Caco-2 (cell line): ENCODE measurements at regions not wholly inside any gene's neighbourhood (a gene's known extent, or its start where the extent isn't known, plus 50 kb on each side); places are given as distances from the start of the nearest gene placed in this dataset.

Experiments used
- BruUV-seq: library from RNA; stranded (reverse); fragments of 400-500 nt; replicated peaks from 2 replicates; lab custom pipeline; 2021; lab: Mats Ljungman, UMichigan
- CTCF ChIA-PET: fragments of 300-600 bp; sonication (Branson Sonifier 250); formaldehyde crosslinking; loops from one replicate; lab custom pipeline; 2022; ENCODE audit warnings: antibody characterized with exemption; lab: Charles Lee
- POLR2A ChIA-PET: fragments of 300-600 bp; sonication (Branson Sonifier 250); formaldehyde crosslinking; loops from one replicate; lab custom pipeline; 2022; ENCODE audit warnings: antibody characterized with exemption; lab: Charles Lee
- DNase-seq, 2 experiments: peaks; one replicate each; pipeline versions ENCODE4 v3.0.0 to v3.0.0-alpha.2; 2020 to 2022
- H3K27me3 ChIP-seq: replicated peaks from 2 replicates; pipeline ENCODE4 v1.6.0; 2011; ENCODE audit warnings: low read length; ENCODE audit not compliant: control insufficient read depth, insufficient read depth
- H3K36me3 ChIP-seq: 2 replicates; pipeline ENCODE4 v1.5.1; 2011; ENCODE audit warnings: low read length; ENCODE audit not compliant: control insufficient read depth, insufficient read depth
- H3K4me1 ChIP-seq: fragments of 250-450 bp; sonication (Bioruptor Pico); 2 replicates; pipeline ENCODE4 v1.5.1; 2020; ENCODE audit warnings: mild to moderate bottlenecking
- H3K4me3 ChIP-seq: 2 replicates; pipeline ENCODE4 v1.5.1; 2011; ENCODE audit warnings: low read depth, mild to moderate bottlenecking, control low read depth, low read length
- H3K9me3 ChIP-seq: fragments of 250-450 bp; sonication (Bioruptor Pico); 2 replicates; pipeline ENCODE4 v1.5.1; 2020; ENCODE audit warnings: mild to moderate bottlenecking, moderate library complexity
- H3K27ac Mint-ChIP-seq: one replicate; pipeline ENCODE4 v1.8.0; 2022; ENCODE audit warnings: mixed read lengths; ENCODE audit not compliant: unreplicated experiment
- H3K27me3 Mint-ChIP-seq: one replicate; pipeline ENCODE4 v1.8.0; 2022; ENCODE audit warnings: mixed read lengths; ENCODE audit not compliant: insufficient read depth, unreplicated experiment
- H3K36me3 Mint-ChIP-seq: one replicate; pipeline ENCODE4 v1.8.0; 2022; ENCODE audit warnings: mild to moderate bottlenecking, mixed read lengths; ENCODE audit not compliant: insufficient read depth, unreplicated experiment
- H3K4me1 Mint-ChIP-seq: one replicate; pipeline ENCODE4 v1.8.0; 2022; ENCODE audit warnings: low read depth, mixed read lengths; ENCODE audit not compliant: unreplicated experiment
- H3K4me3 Mint-ChIP-seq: one replicate; pipeline ENCODE4 v1.8.0; 2022; ENCODE audit warnings: mild to moderate bottlenecking, moderate library complexity, mixed read lengths; ENCODE audit not compliant: unreplicated experiment
- H3K9me3 Mint-ChIP-seq: one replicate; pipeline ENCODE4 v1.8.0; 2022; ENCODE audit warnings: mixed read lengths; ENCODE audit not compliant: unreplicated experiment
- intact Hi-C: fragments of 100-400 bp; cut with micrococcal nuclease; formaldehyde crosslinking; loops from one replicate; pipeline ENCODE4 v1.10.0; 2022; ENCODE audit not compliant: unreplicated experiment
- TF ChIP-seq, protein P1 (sequence below), 2 experiments: fragments of 200-600 bp in 1 of 2; IDR thresholded peaks; 1 replicate in 1 of 2; 2 replicates in 1 of 2; pipeline versions ENCODE4 v1.5.1 to v1.8.0; 2011 to 2022; ENCODE audit warnings: antibody characterized with exemption in 1 of 2, control low read depth in 1 of 2, inconsistent platforms in 1 of 2, low read depth in 1 of 2, low read length in 1 of 2, mild to moderate bottlenecking in 1 of 2, moderate library complexity in 1 of 2; ENCODE audit not compliant: insufficient read depth in 1 of 2, severe bottlenecking in 1 of 2, unreplicated experiment in 1 of 2

DNA sequence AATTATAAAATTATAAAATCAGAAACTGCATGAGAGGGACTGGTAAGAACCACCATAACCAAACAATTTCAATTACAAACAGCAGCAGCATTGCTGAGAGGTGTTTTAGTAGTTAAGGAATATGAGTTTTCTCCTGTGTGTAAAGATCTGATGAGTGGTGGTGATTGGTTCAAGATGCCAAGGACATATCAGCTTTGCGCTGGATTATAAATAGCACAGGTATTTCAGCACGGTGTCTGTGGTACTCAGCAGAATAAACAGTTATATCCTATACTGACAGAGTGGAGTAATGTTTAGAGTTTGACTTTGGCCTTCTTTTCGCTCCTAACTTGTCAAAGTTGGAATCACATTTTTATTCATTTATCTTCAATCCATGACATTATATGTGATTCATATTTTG lies 501.0 kb downstream of the CDH26 start:
- Mint-ChIP-seq H3K36me3 (no peaks in the 10 kb centered on the region), H3K4me3 (no peak overlapping the region), H3K27ac (no peak overlapping the region), H3K27me3 (peaks cover 22% of the 10 kb centered on the region), H3K9me3 (no peaks in the 10 kb centered on the region), H3K4me1 (no peaks in the 10 kb centered on the region)
- intact Hi-C loops = no loop called here
- Histone ChIP-seq H3K4me3 (no peak overlapping the region), H3K4me1 (no peaks in the 10 kb centered on the region), H3K27me3 (no peaks in the 10 kb centered on the region), H3K9me3 (no peaks in the 10 kb centered on the region), H3K36me3 (no peaks in the 10 kb centered on the region)
- POLR2A ChIA-PET = no interaction called here
- BruUV-seq = no TSS peak
- CTCF ChIA-PET = interaction anchor here (0.7 kb wide), 1 partner anchor 313 kb away, joined by 3 read pairs; no protein-coding TSS in a partner anchor
- TF ChIP-seq, protein P1, sequence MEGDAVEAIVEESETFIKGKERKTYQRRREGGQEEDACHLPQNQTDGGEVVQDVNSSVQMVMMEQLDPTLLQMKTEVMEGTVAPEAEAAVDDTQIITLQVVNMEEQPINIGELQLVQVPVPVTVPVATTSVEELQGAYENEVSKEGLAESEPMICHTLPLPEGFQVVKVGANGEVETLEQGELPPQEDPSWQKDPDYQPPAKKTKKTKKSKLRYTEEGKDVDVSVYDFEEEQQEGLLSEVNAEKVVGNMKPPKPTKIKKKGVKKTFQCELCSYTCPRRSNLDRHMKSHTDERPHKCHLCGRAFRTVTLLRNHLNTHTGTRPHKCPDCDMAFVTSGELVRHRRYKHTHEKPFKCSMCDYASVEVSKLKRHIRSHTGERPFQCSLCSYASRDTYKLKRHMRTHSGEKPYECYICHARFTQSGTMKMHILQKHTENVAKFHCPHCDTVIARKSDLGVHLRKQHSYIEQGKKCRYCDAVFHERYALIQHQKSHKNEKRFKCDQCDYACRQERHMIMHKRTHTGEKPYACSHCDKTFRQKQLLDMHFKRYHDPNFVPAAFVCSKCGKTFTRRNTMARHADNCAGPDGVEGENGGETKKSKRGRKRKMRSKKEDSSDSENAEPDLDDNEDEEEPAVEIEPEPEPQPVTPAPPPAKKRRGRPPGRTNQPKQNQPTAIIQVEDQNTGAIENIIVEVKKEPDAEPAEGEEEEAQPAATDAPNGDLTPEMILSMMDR (IDR thresholded peaks at IDR 0.05; ENCODE audit: insufficient read depth in 1 of 2, low read depth in 1 of 2, low read length in 1 of 2, severe bottlenecking in 1 of 2, unreplicated experiment in 1 of 2) = no peak
- no peak for DNase-seq

DNA sequence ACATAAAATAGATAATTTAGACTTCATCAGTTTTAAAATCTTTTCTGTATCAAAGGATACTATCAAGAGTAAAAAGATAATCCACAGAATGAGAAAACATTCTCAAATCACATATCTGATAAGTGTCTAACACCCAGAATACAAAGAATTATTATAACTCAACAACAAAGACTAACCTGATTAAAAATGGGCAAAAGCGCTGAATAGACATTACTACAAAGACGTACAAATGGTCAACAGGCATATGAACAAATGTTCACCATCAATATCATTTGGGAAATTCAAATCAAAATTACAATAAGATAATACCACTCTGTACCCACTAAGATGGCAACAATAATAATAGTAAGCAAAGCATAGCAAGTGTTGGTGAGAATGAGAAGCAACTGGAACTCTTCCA lies 503.8 kb downstream of the CDH26 start:
- no peak for DNase-seq
- intact Hi-C loops = no loop called here
- CTCF ChIA-PET = no interaction called here
- POLR2A ChIA-PET = no interaction called here
- BruUV-seq = no TSS peak
- Mint-ChIP-seq H3K9me3 (no peaks in the 10 kb centered on the region), H3K36me3 (no peaks in the 10 kb centered on the region), H3K4me3 (no peak overlapping the region), H3K27ac (no peak overlapping the region), H3K27me3 (peaks cover 16% of the 10 kb centered on the region), H3K4me1 (no peaks in the 10 kb centered on the region)
- TF ChIP-seq, protein P1 (IDR thresholded peaks at IDR 0.05; ENCODE audit: insufficient read depth in 1 of 2, low read depth in 1 of 2, low read length in 1 of 2, severe bottlenecking in 1 of 2, unreplicated experiment in 1 of 2) = no peak
- no peaks in the 10 kb centered on the region for H3K9me3 ChIP-seq
- no peak overlapping the region for H3K4me3 ChIP-seq
- H3K4me1 ChIP-seq = no peaks in the 10 kb centered on the region
- no peaks in the 10 kb centered on the region for H3K36me3 ChIP-seq
- no peaks in the 10 kb centered on the region for H3K27me3 ChIP-seq

DNA sequence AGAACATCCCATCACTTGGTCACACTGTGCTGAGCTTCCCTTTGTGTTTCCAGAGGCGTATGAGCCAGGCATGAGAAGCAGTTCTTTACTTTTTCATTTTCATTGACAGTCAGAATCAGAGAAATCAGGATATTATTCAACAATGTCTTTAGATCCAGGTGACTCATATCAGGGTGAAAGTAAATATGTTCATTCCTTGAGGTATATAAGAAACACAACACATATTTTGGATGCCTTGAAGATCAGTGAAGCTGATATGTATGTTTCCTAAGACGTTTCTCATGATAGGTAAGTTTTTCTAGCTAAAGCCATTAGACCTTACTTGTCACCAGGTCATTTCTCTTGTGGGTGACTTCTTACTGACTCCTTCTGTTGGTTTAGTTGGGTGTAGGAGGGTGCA lies 505.6 kb downstream of the CDH26 start:
- H3K27me3 ChIP-seq = no peaks in the 10 kb centered on the region
- no peaks in the 10 kb centered on the region for H3K9me3 ChIP-seq
- Mint-ChIP-seq H3K27ac (no peak overlapping the region), H3K9me3 (no peaks in the 10 kb centered on the region), H3K36me3 (no peaks in the 10 kb centered on the region), H3K4me3 (no peak overlapping the region), H3K4me1 (no peaks in the 10 kb centered on the region), H3K27me3 (peaks cover 12% of the 10 kb centered on the region)
- ChIA-PET CTCF (no interaction called here), POLR2A (no interaction called here)
- H3K4me3 ChIP-seq = no peak overlapping the region
- TF ChIP-seq, protein P1 (IDR thresholded peaks at IDR 0.05; ENCODE audit: insufficient read depth in 1 of 2, low read depth in 1 of 2, low read length in 1 of 2, severe bottlenecking in 1 of 2, unreplicated experiment in 1 of 2) = no peak
- H3K36me3 ChIP-seq = no peaks in the 10 kb centered on the region
- intact Hi-C loops = no loop called here
- H3K4me1 ChIP-seq = no peaks in the 10 kb centered on the region
- DNase-seq = peak in 1 of 2 experiments; percentile 21
- no TSS peak for BruUV-seq
